Ishikawa (cell line): ENCODE measurements at regions not wholly inside any gene's neighbourhood (a gene's known extent, or its start where the extent isn't known, plus 50 kb on each side); places are given as distances from the start of the nearest gene placed in this dataset.

ENCODE experiments used
- CEBPB ChIP-seq: IDR thresholded peaks from 2 replicates; pipeline ENCODE4 v1.6.1; 2012
- CREB1 ChIP-seq: IDR thresholded peaks from 2 replicates; pipeline ENCODE4 v1.6.1; 2012; ENCODE audit warnings: low read depth
- EGR1 ChIP-seq: IDR thresholded peaks from 2 replicates; pipeline ENCODE4 v1.6.1; 2012
- EP300 ChIP-seq: IDR thresholded peaks from 2 replicates; pipeline ENCODE4 v1.6.1; 2012; ENCODE audit warnings: borderline replicate concordance
- FOXM1 ChIP-seq: IDR thresholded peaks from 2 replicates; pipeline ENCODE4 v1.6.1; 2012; ENCODE audit warnings: low read depth, borderline replicate concordance
- MAX ChIP-seq: IDR thresholded peaks from 2 replicates; pipeline ENCODE4 v1.6.1; 2012
- NFIC ChIP-seq: IDR thresholded peaks from 2 replicates; pipeline ENCODE4 v1.6.1; 2012
- RAD21 ChIP-seq: IDR thresholded peaks from 2 replicates; pipeline ENCODE4 v1.6.1; 2012; ENCODE audit warnings: low read depth
- REST ChIP-seq: IDR thresholded peaks from 2 replicates; pipeline ENCODE4 v1.6.1; 2012; ENCODE audit warnings: low read depth, mild to moderate bottlenecking
- TAF1 ChIP-seq: IDR thresholded peaks from 2 replicates; pipeline ENCODE4 v1.6.1; 2012; ENCODE audit warnings: low read depth, mild to moderate bottlenecking
- TCF12 ChIP-seq: IDR thresholded peaks from 2 replicates; pipeline ENCODE4 v1.6.1; 2012; ENCODE audit warnings: low read depth
- TEAD4 ChIP-seq: IDR thresholded peaks from 2 replicates; pipeline ENCODE4 v1.6.1; 2012
- USF1 ChIP-seq: IDR thresholded peaks from 2 replicates; pipeline ENCODE4 v1.6.1; 2012
- YY1 ChIP-seq: IDR thresholded peaks from 2 replicates; pipeline ENCODE4 v1.6.1; 2012; ENCODE audit warnings: low read depth
- ZBTB7A ChIP-seq: IDR thresholded peaks from 2 replicates; pipeline ENCODE4 v1.6.1; 2012; ENCODE audit warnings: low read depth

- TF ChIP-seq MAX (no peak), EGR1 (no peak), REST (no peak), EP300 (no peak), NFIC (no peak), RAD21 (no peak), FOXM1 (no peak), CEBPB (no peak), YY1 (no peak), USF1 (no peak), TCF12 (no peak), TEAD4 (no peak), ZBTB7A (no peak), CREB1 (no peak), TAF1 (no peak)
These were observed 415.9 kb downstream of the ETS1 start for GRCh38 chr11:128171506-128171905.

GRCh38 chr11:128165572-128165971 is 421.8 kb downstream of the ETS1 start:
- no peak for TF ChIP-seq FOXM1
- TF ChIP-seq EP300 = no peak
- TF ChIP-seq NFIC = no peak
- no peak for TF ChIP-seq CEBPB
- no peak for TF ChIP-seq YY1
- TF ChIP-seq ZBTB7A = no peak
- no peak for TF ChIP-seq REST
- no peak for TF ChIP-seq TEAD4
- no peak for TF ChIP-seq CREB1

GRCh38 chr11:128164080-128164741 is 423.1 kb downstream of the ETS1 start:
- TF ChIP-seq RAD21 = no peak
- no peak for TF ChIP-seq FOXM1
- TF ChIP-seq ZBTB7A = no peak
- TF ChIP-seq YY1 = no peak
- no peak for TF ChIP-seq TEAD4
- TF ChIP-seq CEBPB = no peak
- TF ChIP-seq MAX = no peak

- no peak for TF ChIP-seq YY1
- no peak for TF ChIP-seq EP300
- no peak for TF ChIP-seq REST
- TF ChIP-seq EGR1 = no peak
- no peak for TF ChIP-seq TEAD4
- TF ChIP-seq MAX = no peak
- TF ChIP-seq FOXM1 = no peak
- TF ChIP-seq ZBTB7A = no peak
- TF ChIP-seq TAF1 = no peak
- no peak for TF ChIP-seq CEBPB
- TF ChIP-seq TCF12 = no peak
- no peak for TF ChIP-seq USF1
- TF ChIP-seq CREB1 = no peak
- no peak for TF ChIP-seq RAD21
- no peak for TF ChIP-seq NFIC
These were observed 425.4 kb downstream of the ETS1 start for GRCh38 chr11:128161994-128162393.
